Neural progenitor cell (in vitro differentiated cells): ENCODE measurements at regions not wholly inside any gene's neighbourhood (a gene's known extent, or its start where the extent isn't known, plus 50 kb on each side); places are given as distances from the start of the nearest gene placed in this dataset.
"Not testable (repeated sequence)": the region's sequence is repeated elsewhere in the genome, so short reads cannot be mapped to it uniquely, and the experiment has no call there.

ENCODE experiments used
- DNase-seq: peaks from one replicate; pipeline ENCODE4 v3.0.0-alpha.2; 2016; ENCODE audit warnings: low spot score
- H2AFZ ChIP-seq: fragments of 200-600 bp; sonication (generic); replicated peaks from 2 replicates; pipeline ENCODE4 v1.6.1; 2016; ENCODE audit warnings: antibody characterized with exemption
- H3F3A ChIP-seq: fragments of 200-600 bp; sonication (generic); 2 replicates; pipeline ENCODE4 v1.6.1; 2016; ENCODE audit warnings: antibody characterized with exemption, low read depth
- H3K27ac ChIP-seq: fragments of 200-600 bp; sonication (generic); 2 replicates; pipeline ENCODE4 v1.5.1; 2016; ENCODE audit warnings: mild to moderate bottlenecking
- H3K27me3 ChIP-seq: fragments of 200-600 bp; sonication (generic); 2 replicates; pipeline ENCODE4 v1.6.1; 2016; ENCODE audit warnings: mild to moderate bottlenecking, moderate library complexity
- H3K36me3 ChIP-seq: fragments of 200-600 bp; sonication (generic); 2 replicates; pipeline ENCODE4 v1.5.1; 2016
- H3K4me1 ChIP-seq: fragments of 200-600 bp; sonication (generic); 2 replicates; pipeline ENCODE4 v1.6.1; 2016; ENCODE audit warnings: mixed run types
- H3K4me2 ChIP-seq: fragments of 200-600 bp; sonication (generic); 2 replicates; pipeline ENCODE4 v1.6.1; 2016
- H3K4me3 ChIP-seq: fragments of 200-600 bp; sonication (generic); 2 replicates; pipeline ENCODE4 v1.5.1; 2016
- H3K79me2 ChIP-seq: fragments of 200-600 bp; sonication (generic); 2 replicates; pipeline ENCODE4 v1.6.1; 2016; ENCODE audit warnings: low read depth
- H3K9ac ChIP-seq: fragments of 200-600 bp; sonication (generic); 2 replicates; pipeline ENCODE4 v1.6.1; 2016
- H3K9me3 ChIP-seq: fragments of 200-600 bp; sonication (generic); 2 replicates; pipeline ENCODE4 v1.5.1; 2016; ENCODE audit warnings: low read depth
- H4K20me1 ChIP-seq: fragments of 200-600 bp; sonication (generic); 2 replicates; pipeline ENCODE4 v1.6.1; 2016; ENCODE audit warnings: low read depth
- H3K27ac Mint-ChIP-seq: 3 replicates; pipeline ENCODE4 v1.8.0; 2021; ENCODE audit warnings: mixed read lengths
- H3K27me3 Mint-ChIP-seq: 2 replicates; pipeline ENCODE4 v1.8.0; 2022; ENCODE audit warnings: low read depth, mild to moderate bottlenecking, inconsistent platforms, moderate library complexity, mixed read lengths; ENCODE audit not compliant: insufficient read depth
- H3K36me3 Mint-ChIP-seq: 3 replicates; pipeline ENCODE4 v1.8.0; 2021; ENCODE audit warnings: mixed read lengths
- H3K4me1 Mint-ChIP-seq: 3 replicates; pipeline ENCODE4 v1.8.0; 2021; ENCODE audit warnings: mixed read lengths
- H3K4me3 Mint-ChIP-seq: 3 replicates; pipeline ENCODE4 v1.8.0; 2021; ENCODE audit warnings: mild to moderate bottlenecking, moderate library complexity, mixed read lengths
- H3K9me3 Mint-ChIP-seq: 3 replicates; pipeline ENCODE4 v1.8.0; 2020; ENCODE audit warnings: mixed read lengths
- CTCF ChIP-seq: fragments of 200-600 bp; sonication (generic); IDR thresholded peaks from 2 replicates; pipeline ENCODE4 v1.5.1; 2017; ENCODE audit warnings: antibody characterized with exemption, mild to moderate bottlenecking
- EZH2 ChIP-seq: fragments of 200-600 bp; sonication (generic); IDR thresholded peaks from 2 replicates; pipeline ENCODE4 v1.6.1; 2017; ENCODE audit warnings: antibody characterized with exemption, mild to moderate bottlenecking, moderate library complexity
- EZH2phosphoT487 ChIP-seq: fragments of 200-600 bp; sonication (generic); IDR thresholded peaks from 2 replicates; pipeline ENCODE4 v1.6.1; 2017; ENCODE audit warnings: antibody characterized with exemption

- Histone ChIP-seq H3K9ac (no peak overlapping the region), H3K36me3 (no peaks in the 10 kb centered on the region), H3F3A (no peaks in the 10 kb centered on the region), H3K4me2 (no peak overlapping the region), H3K27ac (no peak overlapping the region), H3K4me3 (no peak overlapping the region), H3K79me2 (no peaks in the 10 kb centered on the region), H3K4me1 (no peaks in the 10 kb centered on the region), H3K9me3 (no peaks in the 10 kb centered on the region), H2AFZ (no peak overlapping the region), H3K27me3 (no peaks in the 10 kb centered on the region), H4K20me1 (no peaks in the 10 kb centered on the region)
- H3K27ac Mint-ChIP-seq: no peak overlapping the region
- H3K27me3 Mint-ChIP-seq: peaks cover 2% of the 10 kb centered on the region
- H3K4me3 Mint-ChIP-seq: no peak overlapping the region
- no peaks in the 10 kb centered on the region for H3K36me3 Mint-ChIP-seq
- TF ChIP-seq CTCF (no peak), EZH2 (no peak), EZH2phosphoT487 (no peak)
- peaks cover 4% of the 10 kb centered on the region for H3K9me3 Mint-ChIP-seq
- no peak for DNase-seq
- H3K4me1 Mint-ChIP-seq: no peaks in the 10 kb centered on the region
Measured at GRCh38 chr5:166127766-166128570, 2163.5 kb upstream of the WWC1 start.

GRCh38 chr5:166145107-166145506, 2146.3 kb upstream of the WWC1 start:
- not testable (repeated sequence) for H3K36me3 Mint-ChIP-seq, H3F3A ChIP-seq, H3K4me1 Mint-ChIP-seq, H3K27ac Mint-ChIP-seq, H3K27ac ChIP-seq, H3K27me3 ChIP-seq, H3K4me1 ChIP-seq, H3K4me3 ChIP-seq, H3K27me3 Mint-ChIP-seq, H3K9me3 Mint-ChIP-seq, DNase-seq, H2AFZ ChIP-seq, H4K20me1 ChIP-seq, H3K9me3 ChIP-seq, H3K36me3 ChIP-seq, H3K4me2 ChIP-seq, H3K9ac ChIP-seq, H3K79me2 ChIP-seq, H3K4me3 Mint-ChIP-seq

DNA sequence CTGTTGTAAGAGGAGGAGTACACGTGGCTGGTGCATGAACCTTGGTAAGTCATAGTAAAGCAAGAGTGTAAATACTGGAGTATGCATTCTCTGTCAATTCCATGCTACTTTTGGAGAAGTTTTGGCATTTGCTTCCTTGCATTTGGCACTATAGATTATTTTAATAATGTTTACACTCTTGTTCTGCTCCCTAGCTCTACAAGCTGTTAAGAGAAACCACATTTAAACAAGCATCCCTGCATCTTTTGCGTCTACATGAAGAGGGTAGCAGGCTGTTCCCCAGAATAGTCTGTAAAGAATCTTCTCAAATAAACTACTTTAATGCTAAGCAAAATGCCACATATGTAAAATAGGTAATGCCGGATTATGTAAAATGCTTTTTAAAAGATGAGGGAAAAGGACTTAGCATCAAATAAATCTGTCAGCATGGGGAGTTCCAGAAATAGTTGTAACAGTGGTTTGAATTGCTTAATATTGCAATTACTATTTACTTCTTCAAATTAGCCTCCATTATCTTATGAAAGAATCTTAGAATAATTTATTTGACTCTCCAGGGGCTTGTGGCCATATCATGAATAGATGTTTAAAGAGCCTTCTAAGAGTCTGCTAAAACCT, 2127.3 kb upstream of the WWC1 start:
- Histone ChIP-seq H2AFZ (no peak overlapping the region), H3K36me3 (no peaks in the 10 kb centered on the region), H3K27ac (no peak overlapping the region), H3K9ac (no peak overlapping the region), H3K4me2 (no peak overlapping the region), H3K4me3 (no peak overlapping the region), H3F3A (no peaks in the 10 kb centered on the region), H3K27me3 (no peaks in the 10 kb centered on the region), H4K20me1 (peaks cover 3% of the 10 kb centered on the region), H3K79me2 (no peaks in the 10 kb centered on the region), H3K9me3 (no peaks in the 10 kb centered on the region), H3K4me1 (peaks cover 14% of the 10 kb centered on the region)
- no peaks in the 10 kb centered on the region for H3K27me3 Mint-ChIP-seq
- H3K4me1 Mint-ChIP-seq: peaks cover 10% of the 10 kb centered on the region
- TF ChIP-seq EZH2phosphoT487 (no peak), CTCF (no peak), EZH2 (no peak)
- DNase-seq: no peak
- no peak overlapping the region for H3K4me3 Mint-ChIP-seq
- no peaks in the 10 kb centered on the region for H3K36me3 Mint-ChIP-seq
- no peak overlapping the region for H3K27ac Mint-ChIP-seq
- no peaks in the 10 kb centered on the region for H3K9me3 Mint-ChIP-seq

GRCh38 chr5:166165596-166165995, 2125.8 kb upstream of the WWC1 start:
- Histone ChIP-seq H3K27me3 (no peaks in the 10 kb centered on the region), H3K27ac (no peak overlapping the region), H3K9ac (no peak overlapping the region), H2AFZ (no peak overlapping the region), H3K4me2 (peak overlapping the region; percentile 57), H4K20me1 (peaks cover 3% of the 10 kb centered on the region), H3K9me3 (no peaks in the 10 kb centered on the region), H3K4me1 (peaks cover 14% of the 10 kb centered on the region), H3K4me3 (no peak overlapping the region), H3K36me3 (no peaks in the 10 kb centered on the region), H3K79me2 (no peaks in the 10 kb centered on the region), H3F3A (no peaks in the 10 kb centered on the region)
- H3K27ac Mint-ChIP-seq: no peak overlapping the region
- H3K4me1 Mint-ChIP-seq: peaks cover 10% of the 10 kb centered on the region
- H3K27me3 Mint-ChIP-seq: no peaks in the 10 kb centered on the region
- peak; percentile 71 for DNase-seq
- no peak overlapping the region for H3K4me3 Mint-ChIP-seq
- no peaks in the 10 kb centered on the region for H3K9me3 Mint-ChIP-seq
- H3K36me3 Mint-ChIP-seq: no peaks in the 10 kb centered on the region
- TF ChIP-seq EZH2phosphoT487 (no peak), CTCF (no peak), EZH2 (no peak)
